Suppressor macrophage treated with lipopolysaccharide for 4 hours (primary cell): ENCODE measurements at regions not wholly inside any gene's neighbourhood (a gene's known extent, or its start where the extent isn't known, plus 50 kb on each side); places are given as distances from the start of the nearest gene placed in this dataset.
"Not testable (repeated sequence)": the region's sequence is repeated elsewhere in the genome, so short reads cannot be mapped to it uniquely, and the experiment has no call there.

Source experiments
- DNase-seq: peaks from one replicate; pipeline ENCODE4 v3.0.0-alpha.2; 2020

GRCh38 chr6:57989520-57990080 lies 672.2 kb downstream of the PRIM2 start:
- not testable (repeated sequence) for DNase-seq

GRCh38 chr6:57998858-57999619 lies 681.6 kb downstream of the PRIM2 start:
- DNase-seq = not testable (repeated sequence)

DNA sequence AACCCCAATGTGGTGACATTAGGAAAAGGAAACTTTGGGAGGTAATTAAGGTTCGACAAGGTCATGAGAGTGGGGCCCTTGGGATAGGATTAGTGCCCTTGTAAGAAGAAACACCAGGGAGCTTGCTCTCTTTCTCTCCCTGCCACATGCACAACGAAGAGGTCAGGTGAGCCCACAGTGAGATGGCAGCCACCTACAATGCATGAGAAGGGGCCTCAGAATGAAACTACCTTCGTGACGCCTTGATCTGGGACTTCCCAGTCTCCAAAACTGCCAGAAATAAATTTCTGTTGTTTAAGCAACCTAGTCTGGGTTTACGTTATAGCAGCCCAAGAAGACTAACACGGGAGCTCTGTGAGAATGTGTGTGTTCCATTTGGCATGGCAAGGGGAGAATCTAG lies 682.8 kb downstream of the PRIM2 start:
- not testable (repeated sequence) for DNase-seq

DNA sequence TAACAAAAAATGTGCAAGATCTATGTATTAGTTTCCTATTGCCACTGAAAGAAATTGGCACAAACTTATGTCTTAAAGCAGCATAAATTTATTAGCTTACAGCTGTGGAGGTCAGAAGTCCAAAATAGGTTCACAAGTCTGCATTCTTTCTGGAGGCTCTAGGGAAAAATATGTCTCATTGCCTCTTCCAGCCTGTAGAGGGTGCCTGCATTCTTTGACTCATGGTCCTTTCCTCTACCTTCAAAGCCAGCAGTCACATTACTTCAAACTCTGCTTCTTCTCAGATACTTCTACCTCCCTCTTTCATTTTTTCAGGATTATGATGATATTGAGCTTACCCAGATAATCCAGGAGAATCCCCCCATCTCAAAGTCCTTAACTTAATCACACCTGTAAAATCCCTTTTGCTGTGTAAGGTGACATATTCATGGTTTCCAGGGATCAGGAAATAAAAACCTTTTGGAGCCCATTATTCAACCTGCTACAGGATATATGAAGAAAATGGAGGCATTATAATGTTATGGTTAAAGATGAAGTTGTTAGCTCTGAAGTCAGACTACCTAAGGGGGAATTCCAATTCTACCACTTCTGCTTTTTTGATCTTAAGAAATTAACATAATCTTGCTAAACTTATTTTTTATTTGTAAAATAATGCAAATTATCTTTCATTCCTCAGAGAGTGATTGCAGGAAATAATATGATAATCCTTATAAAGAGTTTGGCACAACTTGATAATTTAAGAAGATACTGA lies 686.2 kb downstream of the PRIM2 start:
- not testable (repeated sequence) for DNase-seq

DNA sequence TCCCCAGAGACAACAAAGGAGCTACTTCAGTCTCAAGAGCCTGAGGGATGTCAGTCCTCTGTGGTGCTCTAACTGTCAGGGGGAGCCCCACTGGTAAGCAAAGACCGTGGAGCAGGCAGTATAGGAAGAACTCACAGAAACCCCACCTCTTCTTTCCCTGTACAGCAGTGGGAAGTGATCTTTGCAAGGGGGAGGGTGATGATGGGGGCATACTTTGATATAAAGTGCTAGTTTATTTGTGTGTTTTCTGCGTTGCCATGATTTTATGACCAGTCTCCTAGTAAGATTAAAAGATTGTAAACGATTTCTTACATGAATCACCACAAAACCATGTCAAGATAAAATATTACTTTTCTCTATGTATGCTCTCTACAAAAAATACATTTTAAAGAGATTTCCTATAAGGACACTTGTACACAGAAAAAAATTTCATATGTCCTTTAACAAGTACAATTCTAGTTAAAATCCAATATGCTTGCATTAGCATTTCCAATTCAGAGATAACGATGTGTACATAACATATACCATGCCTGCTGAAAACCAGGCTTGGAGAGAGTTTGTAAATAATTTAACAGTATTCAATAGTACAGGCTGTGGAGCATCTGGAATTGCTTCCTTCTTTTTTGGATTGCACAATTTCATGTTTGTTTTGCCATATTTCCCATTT lies 690.0 kb downstream of the PRIM2 start:
- not testable (repeated sequence) for DNase-seq

- DNase-seq = not testable (repeated sequence)
Observed at GRCh38 chr6:58008001-58008335, 690.5 kb downstream of the PRIM2 start.

DNA sequence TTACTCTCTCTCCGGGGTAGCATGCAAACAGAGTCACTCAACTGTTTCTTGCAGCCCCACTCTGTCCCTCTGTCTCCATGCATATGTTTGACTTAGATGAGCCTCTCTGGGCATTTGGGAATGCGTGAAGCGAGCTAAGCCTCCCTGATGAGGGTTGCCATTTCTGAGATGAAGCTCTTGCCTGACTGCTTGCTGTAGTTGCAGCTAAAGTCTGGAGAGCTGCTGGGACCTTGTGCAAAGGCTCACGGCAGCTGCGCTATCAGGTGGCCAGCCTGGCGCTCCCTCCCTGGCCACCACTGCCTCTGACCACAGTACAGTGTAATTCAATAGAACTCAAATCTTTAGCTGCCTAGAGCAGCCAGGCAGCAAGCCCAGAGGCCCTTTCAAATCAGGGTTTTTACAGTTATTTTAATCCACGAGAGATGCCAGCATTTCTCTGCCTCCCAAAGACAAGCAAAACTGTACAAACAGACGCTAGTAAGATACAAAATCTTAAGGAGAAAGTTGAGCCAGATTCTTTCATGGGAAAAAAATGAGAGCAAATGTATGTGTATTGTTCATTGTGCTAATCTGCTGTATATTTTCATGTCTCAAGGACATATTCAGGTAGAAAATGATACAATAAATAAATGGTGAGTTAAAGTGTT lies 694.6 kb downstream of the PRIM2 start:
- DNase-seq = not testable (repeated sequence)

- DNase-seq = not testable (repeated sequence)
Observed at GRCh38 chr6:58016614-58017013, 699.2 kb downstream of the PRIM2 start.

GRCh38 chr6:58028188-58028587 lies 710.8 kb downstream of the PRIM2 start:
- DNase-seq = not testable (repeated sequence)

DNA sequence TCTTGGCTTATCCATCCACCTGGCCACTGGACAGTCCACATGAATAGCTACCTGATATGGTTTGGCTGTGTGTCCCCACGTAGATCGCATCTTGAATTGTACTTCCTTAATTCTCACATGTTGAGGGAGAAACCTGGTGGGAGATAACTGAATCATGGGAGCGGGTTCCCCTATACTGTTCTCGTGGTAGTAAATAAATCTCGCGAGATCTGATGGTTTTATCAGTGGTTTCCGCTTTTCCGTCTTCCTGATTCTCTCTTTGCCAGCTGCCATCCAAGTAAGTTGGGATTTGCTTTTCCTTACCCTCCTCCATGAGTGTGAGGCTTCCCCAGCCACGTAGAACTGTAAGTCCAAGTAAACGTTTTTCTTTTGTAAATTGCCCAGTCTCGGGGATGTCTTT lies 720.8 kb downstream of the PRIM2 start:
- not testable (repeated sequence) for DNase-seq

GRCh38 chr6:58046584-58046983 lies 729.2 kb downstream of the PRIM2 start:
- not testable (repeated sequence) for DNase-seq

GRCh38 chr6:58047389-58047788 lies 730.0 kb downstream of the PRIM2 start:
- DNase-seq = not testable (repeated sequence)

DNA sequence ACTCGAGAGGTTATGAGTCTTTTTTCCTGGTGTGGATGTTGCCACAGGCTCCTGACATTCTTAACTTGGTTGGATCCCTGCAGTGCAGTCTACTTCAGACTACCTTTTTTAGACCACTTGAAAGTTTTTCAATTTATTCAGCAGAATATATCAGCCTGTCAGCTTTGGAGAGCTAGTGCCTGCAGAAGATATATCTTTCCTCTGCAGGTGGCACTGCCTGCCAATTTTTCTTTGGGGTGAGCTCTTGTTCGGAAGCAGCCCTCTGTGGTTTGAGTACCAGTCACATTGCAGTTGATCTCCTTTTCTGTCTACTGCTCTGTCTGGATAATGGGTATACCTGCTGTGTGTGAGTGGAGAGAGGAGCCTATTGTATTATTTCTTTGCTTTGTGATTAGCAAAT lies 730.4 kb downstream of the PRIM2 start:
- DNase-seq = not testable (repeated sequence)

- not testable (repeated sequence) for DNase-seq
Observed at GRCh38 chr6:58055465-58056176, 738.2 kb downstream of the PRIM2 start.

GRCh38 chr6:58059701-58060100 lies 742.3 kb downstream of the PRIM2 start:
- not testable (repeated sequence) for DNase-seq

DNA sequence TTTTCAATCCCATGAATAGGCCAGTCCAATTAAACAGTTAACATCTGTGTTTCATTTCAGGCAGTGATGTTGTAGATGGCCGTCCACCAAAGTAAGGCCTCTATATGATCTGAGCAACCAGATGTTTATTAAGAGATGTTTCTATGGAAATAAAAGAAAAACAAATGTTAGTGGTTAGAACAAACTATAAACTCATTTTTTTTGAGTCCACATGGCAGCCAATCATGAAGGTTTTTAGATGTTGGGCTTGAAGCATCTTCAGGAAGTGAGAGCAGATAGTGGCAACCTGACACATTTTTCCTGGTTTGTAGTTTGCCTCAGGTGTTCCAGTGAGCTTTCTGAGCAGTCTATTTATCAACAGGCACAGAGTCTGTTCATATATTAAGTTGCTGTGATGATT lies 746.1 kb downstream of the PRIM2 start:
- not testable (repeated sequence) for DNase-seq

GRCh38 chr6:58067867-58068548 lies 750.6 kb downstream of the PRIM2 start:
- not testable (repeated sequence) for DNase-seq

DNA sequence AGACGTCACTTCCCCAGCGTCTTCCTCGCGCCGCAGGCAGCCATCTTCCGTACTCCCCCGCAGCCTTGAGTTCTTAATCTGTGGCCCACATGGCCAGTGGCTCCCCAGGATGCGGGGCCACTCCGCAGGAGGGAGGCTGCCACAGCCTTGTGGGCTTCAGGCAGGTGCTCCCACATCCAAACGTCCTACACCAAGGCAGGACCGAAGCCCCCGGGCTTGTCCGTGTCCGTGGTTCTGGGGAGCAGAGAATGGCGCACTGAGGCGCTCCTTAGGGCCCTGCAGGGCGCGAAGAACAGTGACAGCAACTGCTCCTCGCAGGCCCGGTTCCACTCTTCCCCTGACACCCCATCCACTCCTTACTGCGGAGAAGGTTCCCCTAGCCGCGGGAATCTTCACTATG lies 755.8 kb downstream of the PRIM2 start:
- no peak for DNase-seq

- not testable (repeated sequence) for DNase-seq
Observed at GRCh38 chr6:58090067-58090466, 772.6 kb downstream of the PRIM2 start.

DNA sequence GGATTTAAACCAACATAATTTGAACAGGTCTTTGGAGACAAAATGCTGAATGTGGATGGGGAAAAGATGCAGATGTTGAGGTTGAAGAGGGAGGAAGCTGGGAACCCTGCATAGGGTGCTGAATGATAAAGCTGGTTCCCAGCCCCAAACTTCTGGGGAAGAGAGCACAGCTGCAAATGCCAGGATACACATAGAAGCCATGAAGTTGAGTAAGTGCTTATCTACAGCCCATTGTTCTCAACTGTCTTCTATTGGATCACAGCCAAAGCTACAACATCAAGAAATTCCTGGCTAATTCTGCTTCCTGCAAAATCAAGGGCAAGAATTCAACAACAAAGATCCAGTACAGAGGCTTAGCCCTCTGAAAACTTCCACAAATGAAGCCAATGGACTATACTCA lies 779.8 kb downstream of the PRIM2 start:
- DNase-seq = not testable (repeated sequence)

GRCh38 chr6:58113960-58114359 lies 796.5 kb downstream of the PRIM2 start:
- no peak for DNase-seq
